K562 (cell line): ENCODE measurements at regions not wholly inside any gene's neighbourhood (a gene's known extent, or its start where the extent isn't known, plus 50 kb on each side); places are given as distances from the start of the nearest gene placed in this dataset.

ENCODE experiments used
- ATAC-seq: fragments of 200-7000 bp; cut with Tn5 transposase; 3 replicates; pipeline ENCODE4 v1.9.1; 2020; ENCODE audit warnings: moderate library complexity
- BruUV-seq: library from RNA; stranded (reverse); fragments of 400-500 nt; replicated peaks from 2 replicates; lab custom pipeline; 2021; lab: Mats Ljungman, UMichigan
- CTCF ChIA-PET: fragments of 300-600 bp; formaldehyde crosslinking; extraction: SDS; loops from one replicate; lab custom pipeline; 2021; ENCODE audit warnings: low intra/inter-chr PET ratio; lab: Yijun Ruan, JAX
- POLR2A ChIA-PET: fragments of 300-600, 350-650 bp; sonication (Branson Sonifier 250); formaldehyde crosslinking; extraction: SDS; loops from one replicate; lab custom pipeline; 2021; ENCODE audit warnings: antibody characterized with exemption, inconsistent platforms; lab: Yijun Ruan, JAX
- DNase-seq, 4 experiments: peaks; one replicate each; pipeline versions ENCODE4 v3.0.0 to v3.0.0-alpha.2; 2011 to 2018; ENCODE audit warnings: low spot score in 3 of 4, mixed read lengths in 3 of 4; ENCODE audit errors: extremely low read depth in 1 of 4
- FAIRE-seq: peaks from 2 replicates; lab custom pipeline; 2011; peaks lifted over from hg19 to GRCh38; lab: Jason Lieb, UNC
- H2AFZ ChIP-seq: 2 replicates; pipeline ENCODE4 v1.6.0; 2011; ENCODE audit warnings: low read depth, low read length, control low read depth, inconsistent platforms
- H3K27ac ChIP-seq: fragments of 200-600 bp; 3 replicates; pipeline ENCODE4 v1.8.0; 2011; ENCODE audit warnings: low read depth, mild to moderate bottlenecking, control low read depth, inconsistent platforms, low read length, moderate library complexity, mixed read lengths; ENCODE audit errors: extremely low read depth
- H3K27me3 ChIP-seq, 2 experiments: fragments of 300-600 bp in 1 of 2; 2 replicates in 1 of 2; 3 replicates in 1 of 2; pipeline versions ENCODE4 v1.6.0 to v1.8.0; 2011; ENCODE audit warnings: inconsistent platforms in 2 of 2, low read length in 2 of 2, mild to moderate bottlenecking in 1 of 2, mixed read lengths in 1 of 2, moderate library complexity in 1 of 2; ENCODE audit not compliant: control insufficient read depth in 2 of 2, insufficient read depth in 2 of 2
- H3K36me3 ChIP-seq: fragments of 300-600 bp; 3 replicates; pipeline ENCODE4 v1.8.0; 2011; ENCODE audit warnings: mild to moderate bottlenecking, low read length, inconsistent platforms; ENCODE audit not compliant: control insufficient read depth, insufficient read depth
- H3K4me1 ChIP-seq, 2 experiments: fragments of 200-600 bp in 1 of 2; replicated peaks in 1 of 2; 2 replicates in 1 of 2; 3 replicates in 1 of 2; pipeline versions ENCODE4 v1.5.1 to v1.8.0; 2011; ENCODE audit warnings: inconsistent platforms in 2 of 2, low read length in 2 of 2, mild to moderate bottlenecking in 1 of 2, mixed read lengths in 1 of 2, moderate library complexity in 1 of 2; ENCODE audit not compliant: control insufficient read depth in 2 of 2, insufficient read depth in 2 of 2
- H3K4me2 ChIP-seq: 2 replicates; pipeline ENCODE4 v1.6.1; 2011; ENCODE audit warnings: low read length, control low read depth, inconsistent platforms, mixed read lengths; ENCODE audit not compliant: insufficient read depth
- H3K4me3 ChIP-seq: fragments of 200-600 bp; sonication (generic), shearing (Covaris generic); 2 replicates; pipeline ENCODE4 v1.5.1; 2016; ENCODE audit warnings: control low read depth, inconsistent platforms
- H3K79me2 ChIP-seq: fragments of 200-600 bp; 3 replicates; pipeline ENCODE4 v1.8.0; 2011; ENCODE audit warnings: low read length, inconsistent platforms; ENCODE audit not compliant: control insufficient read depth, insufficient read depth
- H3K9ac ChIP-seq, 2 experiments: 2 replicates each; pipeline versions ENCODE4 v1.6.0 to v1.6.1; 2011; ENCODE audit warnings: low read depth in 2 of 2, low read length in 2 of 2, control low read depth in 1 of 2, inconsistent platforms in 1 of 2, mild to moderate bottlenecking in 1 of 2, mixed read lengths in 1 of 2; ENCODE audit not compliant: insufficient read depth in 1 of 2
- H3K9me1 ChIP-seq: one replicate; pipeline ENCODE4 v1.6.0; 2011; ENCODE audit warnings: inconsistent platforms, mild to moderate bottlenecking, low read length, moderate library complexity; ENCODE audit not compliant: control insufficient read depth, insufficient read depth
- H3K9me3 ChIP-seq: replicated peaks from 2 replicates; pipeline ENCODE4 v1.5.1; 2011; ENCODE audit warnings: low read depth, low read length, inconsistent platforms; ENCODE audit not compliant: control insufficient read depth, insufficient read depth
- H4K20me1 ChIP-seq: replicated peaks from 2 replicates; pipeline ENCODE4 v1.6.1; 2011; ENCODE audit warnings: low read length, inconsistent platforms, mixed read lengths; ENCODE audit not compliant: control insufficient read depth, insufficient read depth
- ADNP ChIP-seq: fragments of 200-800 bp; sonication (Bioruptor generic); IDR thresholded peaks from 2 replicates; pipeline ENCODE4 v1.6.1; 2016; ENCODE audit warnings: missing genetic modification characterization, missing compliant biosample characterization
- ARHGAP35 ChIP-seq: fragments of 450-650 bp; IDR thresholded peaks from 2 replicates; pipeline ENCODE4 v1.6.1; 2018; ENCODE audit not compliant: partially characterized antibody
- BRCA1 ChIP-seq, 2 experiments: fragments of 450-650 bp in 1 of 2; sonication (generic) in 1 of 2; formaldehyde crosslinking in 1 of 2; IDR thresholded peaks; 2 replicates each; pipeline versions ENCODE4 v1.5.0 to v1.6.1; 2017 to 2020; ENCODE audit warnings: mild to moderate bottlenecking in 1 of 2, missing genetic modification reagents in 1 of 2
- CTCFL ChIP-seq: IDR thresholded peaks from 2 replicates; pipeline ENCODE4 v1.6.1; 2011; ENCODE audit warnings: borderline replicate concordance, low read depth, mild to moderate bottlenecking, moderate library complexity, low read length; ENCODE audit not compliant: insufficient read depth, poor library complexity, severe bottlenecking
- E4F1 ChIP-seq: fragments of 250-450 bp; sonication (Bioruptor Pico); IDR thresholded peaks from 2 replicates; pipeline ENCODE4 v1.5.0; 2021; ENCODE audit warnings: mild to moderate bottlenecking, borderline replicate concordance
- ELF2 ChIP-seq: fragments of 250-450 bp; sonication (Bioruptor Pico); IDR thresholded peaks from 2 replicates; pipeline ENCODE4 v1.5.0; 2021; ENCODE audit warnings: mild to moderate bottlenecking
- FOXP1 ChIP-seq: sonication (generic); formaldehyde crosslinking; IDR thresholded peaks from 2 replicates; pipeline ENCODE4 v1.8.0; 2022; ENCODE audit warnings: mild to moderate bottlenecking, missing genetic modification reagents
- HNRNPK ChIP-seq: fragments of 200-400 bp; formaldehyde crosslinking; IDR thresholded peaks from one replicate; pipeline ENCODE4 v1.6.1; 2018; ENCODE audit warnings: mild to moderate bottlenecking, low read depth, low read length; ENCODE audit not compliant: poor library complexity, severe bottlenecking
- PYGO2 ChIP-seq: fragments of 450-650 bp; IDR thresholded peaks from 2 replicates; pipeline ENCODE4 v1.6.1; 2016; ENCODE audit warnings: mild to moderate bottlenecking, missing genetic modification characterization, moderate library complexity, missing compliant biosample characterization
- SIX5 ChIP-seq, 2 experiments: IDR thresholded peaks; 2 replicates each; pipeline ENCODE4 v1.6.1; 2011; ENCODE audit warnings: low read length in 2 of 2, borderline replicate concordance in 1 of 2, low read depth in 1 of 2, mild to moderate bottlenecking in 1 of 2, moderate library complexity in 1 of 2; ENCODE audit not compliant: insufficient read depth in 1 of 2
- STAT5B ChIP-seq: fragments of 250-450 bp; sonication (Bioruptor Pico); IDR thresholded peaks from 2 replicates; pipeline ENCODE4 v1.8.0; 2021; ENCODE audit warnings: mild to moderate bottlenecking, inconsistent platforms
- TRIM25 ChIP-seq: fragments of 450-650 bp; IDR thresholded peaks from 2 replicates; pipeline ENCODE4 v1.7.0; 2016; ENCODE audit warnings: borderline replicate concordance
- ZNF79 ChIP-seq: fragments of 250-450 bp; sonication (Bioruptor Pico); IDR thresholded peaks from 2 replicates; pipeline ENCODE4 v1.4.0; 2020; ENCODE audit warnings: low read depth, mild to moderate bottlenecking, moderate library complexity
- WGBS: fragments of 100-300 bp; shearing (Covaris generic); methylation state at CpG from one replicate; pipeline ENCODE4 v1.1.6; 2016; ENCODE audit warnings: low coverage, mixed read lengths; ENCODE audit not compliant: insufficient coverage; ENCODE audit errors: missing lambda C conversion rate; 5-methylcytosine and 5-hydroxymethylcytosine counted together
- in situ Hi-C: fragments of 300-500 bp; cut with MboI; formaldehyde crosslinking; loops from 4 replicates; pipeline ENCODE4 v1.15.0; 2018; ENCODE audit warnings: inconsistent platforms, mixed read lengths
- intact Hi-C: fragments of 100-400 bp; cut with micrococcal nuclease; formaldehyde crosslinking; loops from 2 replicates; pipeline ENCODE4 v1.14.2; 2022

- FAIRE-seq: no peak
- no peak for ATAC-seq
- Histone ChIP-seq H3K27ac (no peak overlapping the region), H3K9me3 (no peaks in the 10 kb centered on the region), H3K27me3 (no peaks in the 10 kb centered on the region), H3K4me1 (no peaks in the 10 kb centered on the region), H3K36me3 (no peaks in the 10 kb centered on the region), H3K9me1 (no peaks in the 10 kb centered on the region), H2AFZ (no peak overlapping the region), H3K79me2 (no peaks in the 10 kb centered on the region), H4K20me1 (no peaks in the 10 kb centered on the region), H3K4me3 (no peak overlapping the region), H3K9ac (no peak overlapping the region), H3K4me2 (no peak overlapping the region)
- intact Hi-C loops (no loop called here), in situ Hi-C loops (no loop called here)
- TF ChIP-seq HNRNPK (no peak), ELF2 (CRISPR knock-in tag) (no peak), E4F1 (CRISPR knock-in tag) (no peak), TRIM25 (no peak), FOXP1 (CRISPR knock-in tag) (no peak), BRCA1 (IDR thresholded peaks at IDR 0.05) (no peak), BRCA1 (CRISPR knock-in tag; IDR thresholded peaks at IDR 0.05) (no peak), PYGO2 (no peak), SIX5 (IDR thresholded peaks at IDR 0.05; ENCODE audit: borderline replicate concordance in 1 of 2, insufficient read depth in 1 of 2, low read depth in 1 of 2, low read length in 2 of 2) (no peak), ADNP (tag) (no peak), ZNF79 (CRISPR knock-in tag) (no peak), STAT5B (CRISPR knock-in tag) (no peak), CTCFL (no peak), ARHGAP35 (no peak)
- CTCF ChIA-PET: no interaction called here
- POLR2A ChIA-PET: no interaction called here
- DNase-seq: no peak
- 0% methylated on average over 2 of the region's 2 CpGs for WGBS
- no TSS peak for BruUV-seq
Measured at GRCh38 chr2:22701561-22702160, 683.3 kb upstream of the KLHL29 start.
